Muscle of arm (tissue), 1 donor: ENCODE measurements at regions not wholly inside any gene's neighbourhood (a gene's known extent, or its start where the extent isn't known, plus 50 kb on each side); places are given as distances from the start of the nearest gene placed in this dataset.
"Not testable (repeated sequence)": the region's sequence is repeated elsewhere in the genome, so short reads cannot be mapped to it uniquely, and the experiment has no call there.

Experiments
- DNase-seq: peaks from one replicate; pipeline ENCODE4 v3.0.0-alpha.2; 2013

DNA sequence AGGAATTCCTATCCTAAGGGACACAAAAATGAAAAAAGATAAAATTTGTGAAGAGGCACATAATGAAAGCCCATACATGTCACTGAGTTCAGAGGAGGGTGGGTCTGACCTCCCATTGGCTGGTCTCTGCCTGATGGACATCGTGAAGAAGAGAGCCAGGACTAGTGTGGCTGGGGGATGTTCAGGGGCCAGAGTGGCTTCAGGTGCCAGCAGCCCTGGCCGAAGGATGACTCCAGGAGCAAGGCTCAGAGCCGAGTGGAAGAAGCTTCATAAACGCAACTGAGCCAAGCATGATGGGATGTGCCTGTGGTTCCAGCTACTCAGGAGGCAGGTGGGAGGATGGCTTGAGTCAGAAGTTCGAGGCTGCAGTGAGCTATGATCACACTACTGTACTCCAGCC, 56.9 kb upstream of the ATP5PO start:
- DNase-seq = no peak

DNA sequence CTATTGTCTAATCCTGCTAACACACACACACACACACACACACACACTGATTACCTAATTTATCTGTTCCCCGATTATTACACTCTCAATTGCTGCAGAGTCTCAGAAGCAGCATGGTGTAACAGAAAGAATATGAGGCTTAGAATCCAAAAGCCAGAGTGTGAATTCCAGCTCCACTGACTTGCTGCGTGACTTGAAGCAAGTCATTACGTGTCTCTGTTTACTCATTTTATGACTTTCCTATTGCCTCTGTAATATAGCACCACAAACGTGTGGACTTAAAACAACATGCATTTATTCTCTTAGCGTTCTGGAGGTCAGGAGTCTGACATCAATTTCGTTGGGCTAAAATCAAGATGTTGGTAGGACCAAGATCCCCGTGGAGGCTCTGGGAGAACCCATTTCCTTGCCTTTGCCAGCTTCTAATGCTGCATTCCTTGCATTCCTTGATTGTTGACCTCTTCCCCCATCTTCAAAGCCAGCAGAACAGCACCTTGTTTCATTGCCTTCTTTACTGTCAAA, 55.9 kb upstream of the ATP5PO start:
- no peak for DNase-seq

DNA sequence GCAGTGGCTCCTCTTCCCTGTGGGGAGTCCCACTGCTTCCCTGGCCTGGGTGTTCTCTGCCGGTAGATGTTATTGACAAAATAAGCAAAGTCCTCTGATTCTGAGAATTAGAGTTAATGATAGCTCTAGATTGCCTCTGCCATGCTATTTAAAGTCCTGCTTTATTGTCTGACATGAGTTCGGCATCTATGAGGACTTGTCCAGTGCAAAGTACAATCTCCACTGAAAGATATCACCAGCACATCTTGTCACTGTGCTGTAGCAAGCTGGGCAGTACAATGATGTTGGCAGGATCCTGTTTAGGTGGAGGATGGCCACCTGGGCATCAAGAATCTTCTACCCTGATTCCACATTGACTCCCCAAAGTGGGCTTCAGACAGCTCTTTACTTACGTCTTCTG, 54.0 kb upstream of the ATP5PO start:
- DNase-seq = no peak

DNA sequence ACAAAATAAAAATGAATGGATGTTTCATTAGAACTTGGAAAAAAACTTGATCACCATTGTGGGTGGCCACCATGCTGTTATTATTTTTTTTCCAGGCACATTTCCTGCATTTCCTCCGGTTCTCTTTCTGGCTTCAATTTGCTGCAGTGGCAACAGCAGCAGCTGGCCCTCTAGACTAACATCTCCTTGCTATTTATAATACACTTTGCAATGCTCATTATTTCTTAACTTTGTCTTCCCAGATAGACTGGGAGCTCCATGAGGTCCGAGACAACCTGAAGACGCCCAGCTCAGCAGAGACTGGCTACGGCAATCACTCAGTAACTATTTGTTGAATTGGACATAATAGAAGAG, 53.4 kb upstream of the ATP5PO start:
- no peak for DNase-seq

DNA sequence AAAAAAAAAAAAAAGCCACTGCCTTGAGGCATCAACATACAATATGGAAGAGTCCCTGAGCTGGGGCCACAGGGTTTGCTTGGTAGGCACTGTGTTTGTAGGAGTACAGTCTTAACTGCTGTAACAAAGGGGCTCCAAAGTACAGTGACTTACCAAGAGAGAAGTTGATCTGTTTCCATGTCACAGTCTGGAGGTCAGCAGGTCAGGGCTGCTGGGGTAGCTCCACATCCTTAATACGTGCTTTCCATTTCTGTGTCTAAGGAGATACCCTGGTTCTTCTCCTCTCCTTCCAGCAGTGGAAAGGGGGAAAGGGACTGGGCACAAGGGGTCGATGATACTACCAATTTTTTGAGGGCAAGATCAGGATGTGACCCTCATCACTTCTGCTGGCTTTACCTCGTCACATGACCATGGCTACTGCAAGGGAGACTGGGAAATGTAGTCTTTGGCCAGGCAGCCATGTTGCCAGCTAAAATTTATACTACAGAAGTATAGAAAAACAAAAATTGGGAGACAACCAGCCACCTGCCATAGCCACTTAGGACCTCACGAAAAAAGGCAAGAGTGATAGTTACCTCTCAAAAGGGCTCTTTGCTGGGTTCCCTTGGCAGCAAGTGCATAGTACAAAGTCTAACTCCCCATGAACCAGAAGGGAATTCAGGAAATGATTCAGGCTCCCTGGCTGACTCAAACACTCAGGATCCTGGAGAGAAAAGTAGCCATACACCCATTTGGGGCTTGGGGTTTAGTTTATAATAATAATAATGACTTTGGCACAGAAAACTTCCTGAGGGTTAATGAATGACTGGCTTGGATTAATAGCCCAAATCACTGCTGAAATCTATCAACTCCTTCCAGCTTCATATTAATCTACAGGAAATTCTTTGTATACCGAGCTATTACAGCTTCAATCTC, 52.7 kb upstream of the ATP5PO start:
- no peak for DNase-seq

DNA sequence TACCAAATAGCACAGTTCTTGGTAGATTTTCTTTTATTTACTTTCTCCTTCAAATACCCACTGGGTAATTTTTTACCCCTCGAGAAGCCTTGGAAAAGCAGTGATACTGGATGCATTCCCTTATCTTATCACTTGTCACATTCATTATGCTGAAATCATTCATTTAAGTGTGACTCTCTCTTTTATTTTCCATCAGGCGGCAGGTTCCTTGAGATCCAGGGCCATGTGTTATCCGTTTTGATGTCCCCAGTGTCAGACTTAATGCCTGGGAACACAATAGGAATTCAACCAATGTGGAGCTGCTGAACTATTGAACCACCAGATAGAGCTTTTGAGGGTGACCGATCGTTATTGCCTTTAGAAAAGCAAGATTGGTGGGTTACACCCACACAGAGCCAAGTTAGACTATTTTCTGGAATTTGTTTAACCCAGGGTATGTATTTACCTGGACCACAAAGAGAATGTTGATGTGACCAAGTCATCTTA, 51.5 kb upstream of the ATP5PO start:
- no peak for DNase-seq

DNA sequence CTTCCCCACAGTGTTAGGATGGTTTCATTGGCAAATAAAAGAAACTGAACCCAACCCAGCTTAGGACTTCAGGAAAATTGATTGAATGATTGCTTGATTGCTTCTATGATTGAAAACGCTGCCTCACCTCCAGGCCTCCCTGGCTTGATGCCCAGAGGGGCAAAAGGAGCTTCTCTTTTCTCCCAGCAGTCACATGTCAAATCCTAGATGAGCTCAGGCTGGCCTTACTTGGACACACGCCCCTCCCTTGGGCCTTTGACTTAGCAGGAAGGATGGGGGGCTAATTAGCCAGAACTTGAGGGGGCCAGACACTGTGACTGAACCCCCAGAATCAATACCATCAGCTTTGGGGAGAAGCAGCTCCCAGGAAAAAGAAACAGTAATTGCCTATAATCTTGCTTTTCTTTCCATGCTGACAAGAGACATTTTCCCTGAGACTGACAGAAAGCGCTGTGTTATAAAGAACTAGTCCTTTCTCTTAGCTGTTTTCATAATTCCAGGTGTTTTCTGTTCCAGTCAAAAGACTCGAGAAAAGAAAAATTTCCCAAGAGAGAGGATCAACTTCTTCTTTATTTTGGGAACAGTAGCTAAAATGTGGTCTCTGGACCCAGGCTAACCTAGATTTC, 50.8 kb upstream of the ATP5PO start:
- no peak for DNase-seq

DNA sequence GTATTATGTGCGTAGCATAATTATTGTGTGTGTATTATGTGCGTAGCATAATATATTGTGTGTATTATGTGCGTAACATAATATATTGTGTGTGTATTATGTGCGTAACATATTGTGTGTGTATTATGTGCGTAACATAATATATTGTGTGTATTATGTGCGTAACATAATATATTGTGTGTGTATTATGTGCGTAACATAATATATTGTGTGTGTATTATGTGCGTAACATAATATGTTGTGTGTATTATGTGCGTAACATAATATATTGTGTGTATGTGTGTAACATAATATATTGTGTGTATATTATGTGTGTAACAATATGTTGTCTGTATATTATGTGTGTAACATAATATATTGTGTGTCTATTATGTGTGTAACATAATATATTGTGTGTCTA, 50.1 kb upstream of the ATP5PO start:
- DNase-seq = not testable (repeated sequence)
